ENCODE measurements at regions not wholly inside any gene's neighbourhood (a gene's known extent, or its start where the extent isn't known, plus 50 kb on each side); places are given as distances from the start of the nearest gene placed in this dataset.

GRCh38 chr3:144033863-144034262 is 62.2 kb downstream of the DIPK2A start:
- no peak for TF ChIP-seq CTCF (IDR thresholded peaks at IDR 0.05; ENCODE audit: low read depth, low read length, poor library complexity, severe bottlenecking)
- TF ChIP-seq EZH2phosphoT487 (IDR thresholded peaks at IDR 0.05; ENCODE audit: borderline replicate concordance, low read length): no peak

All from DOHH2 (cell line).